ENCODE measurements at regions not wholly inside any gene's neighbourhood (a gene's known extent, or its start where the extent isn't known, plus 50 kb on each side); places are given as distances from the start of the nearest gene placed in this dataset.

- H3K27ac ChIP-seq (ENCODE audit: poor library complexity, severe bottlenecking) = no peak overlapping the region
- no peaks in the 10 kb centered on the region for H3K27me3 ChIP-seq (ENCODE audit: insufficient read depth, poor library complexity, severe bottlenecking)
- DNase-seq (ENCODE audit: low spot score) (no peak), ATAC-seq (ENCODE audit: low read depth) (no peak)
- no peaks in the 10 kb centered on the region for H3K9me3 ChIP-seq (ENCODE audit: severe bottlenecking)
- no peaks in the 10 kb centered on the region for H3K36me3 ChIP-seq (ENCODE audit: low read depth)
- no peaks in the 10 kb centered on the region for H3K4me1 ChIP-seq (ENCODE audit: insufficient read depth, poor library complexity, severe bottlenecking)
- H3K4me3 ChIP-seq (ENCODE audit: severe bottlenecking) = no peak overlapping the region
- TF ChIP-seq, protein P1, sequence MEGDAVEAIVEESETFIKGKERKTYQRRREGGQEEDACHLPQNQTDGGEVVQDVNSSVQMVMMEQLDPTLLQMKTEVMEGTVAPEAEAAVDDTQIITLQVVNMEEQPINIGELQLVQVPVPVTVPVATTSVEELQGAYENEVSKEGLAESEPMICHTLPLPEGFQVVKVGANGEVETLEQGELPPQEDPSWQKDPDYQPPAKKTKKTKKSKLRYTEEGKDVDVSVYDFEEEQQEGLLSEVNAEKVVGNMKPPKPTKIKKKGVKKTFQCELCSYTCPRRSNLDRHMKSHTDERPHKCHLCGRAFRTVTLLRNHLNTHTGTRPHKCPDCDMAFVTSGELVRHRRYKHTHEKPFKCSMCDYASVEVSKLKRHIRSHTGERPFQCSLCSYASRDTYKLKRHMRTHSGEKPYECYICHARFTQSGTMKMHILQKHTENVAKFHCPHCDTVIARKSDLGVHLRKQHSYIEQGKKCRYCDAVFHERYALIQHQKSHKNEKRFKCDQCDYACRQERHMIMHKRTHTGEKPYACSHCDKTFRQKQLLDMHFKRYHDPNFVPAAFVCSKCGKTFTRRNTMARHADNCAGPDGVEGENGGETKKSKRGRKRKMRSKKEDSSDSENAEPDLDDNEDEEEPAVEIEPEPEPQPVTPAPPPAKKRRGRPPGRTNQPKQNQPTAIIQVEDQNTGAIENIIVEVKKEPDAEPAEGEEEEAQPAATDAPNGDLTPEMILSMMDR (IDR thresholded peaks at IDR 0.05; ENCODE audit: poor library complexity, severe bottlenecking) = no peak
Observed at GRCh38 chr3:59374091-59374817, 324.4 kb upstream of the CFAP20DC start.

GRCh38 chr3:59372346-59372745 is 322.5 kb upstream of the CFAP20DC start:
- DNase-seq (ENCODE audit: low spot score) = no peak
- Histone ChIP-seq H3K4me1 (ENCODE audit: insufficient read depth, poor library complexity, severe bottlenecking) (peaks cover 2% of the 10 kb centered on the region), H3K36me3 (ENCODE audit: low read depth) (no peaks in the 10 kb centered on the region), H3K27me3 (ENCODE audit: insufficient read depth, poor library complexity, severe bottlenecking) (no peaks in the 10 kb centered on the region), H3K27ac (ENCODE audit: poor library complexity, severe bottlenecking) (no peak overlapping the region), H3K9me3 (ENCODE audit: severe bottlenecking) (no peaks in the 10 kb centered on the region), H3K4me3 (ENCODE audit: severe bottlenecking) (no peak overlapping the region)
- TF ChIP-seq, protein P1 (IDR thresholded peaks at IDR 0.05; ENCODE audit: poor library complexity, severe bottlenecking) = no peak
- no peak for ATAC-seq (ENCODE audit: low read depth)

- Histone ChIP-seq H3K36me3 (ENCODE audit: low read depth) (no peaks in the 10 kb centered on the region), H3K27ac (ENCODE audit: poor library complexity, severe bottlenecking) (no peak overlapping the region), H3K4me1 (ENCODE audit: insufficient read depth, poor library complexity, severe bottlenecking) (peaks cover 15% of the 10 kb centered on the region), H3K4me3 (ENCODE audit: severe bottlenecking) (no peak overlapping the region), H3K27me3 (ENCODE audit: insufficient read depth, poor library complexity, severe bottlenecking) (no peaks in the 10 kb centered on the region), H3K9me3 (ENCODE audit: severe bottlenecking) (no peaks in the 10 kb centered on the region)
- TF ChIP-seq, protein P1 (IDR thresholded peaks at IDR 0.05; ENCODE audit: poor library complexity, severe bottlenecking) = no peak
- DNase-seq (ENCODE audit: low spot score) = no peak
- ATAC-seq (ENCODE audit: low read depth) = no peak
Observed at GRCh38 chr3:59368900-59369675, 319.3 kb upstream of the CFAP20DC start.

GRCh38 chr3:59367150-59367549 is 317.3 kb upstream of the CFAP20DC start:
- peak; percentile 60; the same call in 2 of the 3 replicates for ATAC-seq (ENCODE audit: low read depth)
- no peak overlapping the region for H3K4me3 ChIP-seq (ENCODE audit: severe bottlenecking)
- no peak for DNase-seq (ENCODE audit: low spot score)

More at GRCh38 chr3:59367150-59367549, 317.3 kb upstream of the CFAP20DC start:
- TF ChIP-seq, protein P1 (IDR thresholded peaks at IDR 0.05; ENCODE audit: poor library complexity, severe bottlenecking) = no peak
- no peaks in the 10 kb centered on the region for H3K36me3 ChIP-seq (ENCODE audit: low read depth)
- peaks cover 17% of the 10 kb centered on the region for H3K4me1 ChIP-seq (ENCODE audit: insufficient read depth, poor library complexity, severe bottlenecking)
- H3K27ac ChIP-seq (ENCODE audit: poor library complexity, severe bottlenecking) = no peak overlapping the region
- H3K27me3 ChIP-seq (ENCODE audit: insufficient read depth, poor library complexity, severe bottlenecking) = no peaks in the 10 kb centered on the region
- H3K9me3 ChIP-seq (ENCODE audit: severe bottlenecking) = no peaks in the 10 kb centered on the region

Data from RWPE2 (cell line).